Panc1 (cell line): ENCODE measurements at regions not wholly inside any gene's neighbourhood (a gene's known extent, or its start where the extent isn't known, plus 50 kb on each side); places are given as distances from the start of the nearest gene placed in this dataset.

ENCODE experiments used
- ATAC-seq: fragments of 200-7000 bp; cut with Tn5 transposase; 2 replicates; pipeline ENCODE4 v1.9.1; 2020; ENCODE audit warnings: mild to moderate bottlenecking, moderate library complexity
- BruUV-seq: library from RNA; stranded (reverse); fragments of 400-500 nt; replicated peaks from 2 replicates; lab custom pipeline; 2021; lab: Mats Ljungman, UMichigan
- CTCF ChIA-PET: fragments of 300-600 bp; sonication (Branson Sonifier 250); formaldehyde crosslinking; loops from one replicate; lab custom pipeline; 2022; ENCODE audit warnings: antibody characterized with exemption; lab: Charles Lee
- POLR2A ChIA-PET: fragments of 300-600 bp; sonication (Branson Sonifier 250); formaldehyde crosslinking; loops from one replicate; lab custom pipeline; 2022; ENCODE audit warnings: antibody characterized with exemption; lab: Charles Lee
- DNase-seq: peaks from one replicate; pipeline ENCODE4 v3.0.0-alpha.2; 2010; ENCODE audit warnings: low read depth, low spot score
- H3K27ac ChIP-seq: 2 replicates; pipeline ENCODE4 v1.5.1; 2011; ENCODE audit warnings: mild to moderate bottlenecking, low read length, inconsistent platforms
- H3K27me3 ChIP-seq: fragments of 200-500 bp; sonication (Bioruptor generic); 2 replicates; pipeline ENCODE4 v1.6.0; 2014; ENCODE audit warnings: low read length, inconsistent platforms; ENCODE audit not compliant: control insufficient read depth, insufficient read depth
- H3K36me3 ChIP-seq: fragments of 200-500 bp; sonication (Bioruptor generic); 2 replicates; pipeline ENCODE4 v1.5.1; 2014; ENCODE audit warnings: inconsistent platforms, mild to moderate bottlenecking, low read length, moderate library complexity; ENCODE audit not compliant: control insufficient read depth, insufficient read depth
- H3K4me1 ChIP-seq: 2 replicates; pipeline ENCODE4 v1.5.1; 2011; ENCODE audit warnings: inconsistent platforms, mild to moderate bottlenecking, low read length, moderate library complexity; ENCODE audit not compliant: control insufficient read depth, insufficient read depth
- H3K4me3 ChIP-seq, 2 experiments: 2 replicates each; pipeline ENCODE4 v1.5.1; 2011 to 2012; ENCODE audit warnings: low read depth in 2 of 2, low read length in 2 of 2, mild to moderate bottlenecking in 2 of 2, inconsistent platforms in 1 of 2, moderate library complexity in 1 of 2
- H3K9me3 ChIP-seq: fragments of 200-500 bp; sonication (Bioruptor generic); 2 replicates; pipeline ENCODE4 v1.5.1; 2014; ENCODE audit warnings: low read depth, mild to moderate bottlenecking, inconsistent platforms, low read length, moderate library complexity; ENCODE audit not compliant: control insufficient read depth, insufficient read depth
- CTCF ChIP-seq: fragments of 450-650 bp; IDR thresholded peaks from 2 replicates; pipeline ENCODE4 v1.5.1; 2017; ENCODE audit warnings: mild to moderate bottlenecking
- POLR2AphosphoS5 ChIP-seq: IDR thresholded peaks from 2 replicates; pipeline ENCODE4 v1.6.1; 2012; ENCODE audit warnings: mild to moderate bottlenecking, low read depth, low read length, moderate library complexity
- SIN3A ChIP-seq: IDR thresholded peaks from 2 replicates; pipeline ENCODE4 v1.6.1; 2012; ENCODE audit warnings: low read depth, mild to moderate bottlenecking, low read length, moderate library complexity, borderline replicate concordance; ENCODE audit not compliant: insufficient read depth
- TCF7L2 ChIP-seq: IDR thresholded peaks from 2 replicates; pipeline ENCODE4 v1.6.1; 2011; ENCODE audit warnings: mild to moderate bottlenecking, low read depth, low read length, inconsistent platforms
- in situ Hi-C: cut with HindIII; loops from 2 replicates; pipeline ENCODE4 v1.10.0; 2016; ENCODE audit warnings: low sequenced_read_pairs, low pct_unique_long_range_greater_than_20kb
- intact Hi-C: fragments of 100-400 bp; cut with micrococcal nuclease; formaldehyde crosslinking; loops from one replicate; pipeline ENCODE4 v1.10.0; 2022; ENCODE audit not compliant: unreplicated experiment
- TF ChIP-seq, protein P1 (sequence below), 2 experiments: IDR thresholded peaks; 2 replicates each; pipeline ENCODE4 v1.6.1; 2011 to 2012; ENCODE audit warnings: low read depth in 2 of 2, control low read depth in 1 of 2, low read length in 1 of 2, mild to moderate bottlenecking in 1 of 2, moderate library complexity in 1 of 2; ENCODE audit not compliant: insufficient read depth in 1 of 2

DNA sequence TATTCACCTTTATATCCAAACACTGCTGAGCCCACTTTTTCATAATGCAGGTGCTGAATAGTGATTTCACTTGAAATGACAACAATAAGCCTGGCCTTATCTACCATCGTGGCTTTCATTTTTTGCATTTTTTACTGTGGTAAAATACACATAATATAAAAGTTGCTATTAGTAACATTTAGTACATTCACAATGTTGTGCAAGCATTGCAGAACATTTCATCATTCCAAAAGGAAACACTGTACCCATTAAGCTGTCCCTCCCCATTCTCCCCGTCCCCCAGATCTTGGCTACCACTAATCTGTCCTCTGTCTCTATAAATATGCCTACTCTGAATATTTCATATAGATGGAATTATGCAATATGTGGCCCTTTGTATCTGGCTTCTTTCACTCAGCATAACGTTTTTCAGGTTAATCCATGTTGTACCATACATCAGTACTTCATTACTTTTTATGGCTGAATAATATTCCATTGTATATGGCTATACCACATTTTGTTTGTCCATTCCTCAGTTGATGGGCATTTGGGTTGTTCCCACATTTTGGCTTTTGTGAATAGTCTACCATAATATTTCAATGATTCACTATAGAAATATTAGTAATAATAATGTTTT is 68.5 kb upstream of the ARID5B start:
- intact Hi-C loops: loop anchor here (10.0 kb wide), 2 partner anchors 168 to 358 kb away; partner anchors contain the start of gene CABCOCO1
- CTCF ChIA-PET: no interaction called here

DNA sequence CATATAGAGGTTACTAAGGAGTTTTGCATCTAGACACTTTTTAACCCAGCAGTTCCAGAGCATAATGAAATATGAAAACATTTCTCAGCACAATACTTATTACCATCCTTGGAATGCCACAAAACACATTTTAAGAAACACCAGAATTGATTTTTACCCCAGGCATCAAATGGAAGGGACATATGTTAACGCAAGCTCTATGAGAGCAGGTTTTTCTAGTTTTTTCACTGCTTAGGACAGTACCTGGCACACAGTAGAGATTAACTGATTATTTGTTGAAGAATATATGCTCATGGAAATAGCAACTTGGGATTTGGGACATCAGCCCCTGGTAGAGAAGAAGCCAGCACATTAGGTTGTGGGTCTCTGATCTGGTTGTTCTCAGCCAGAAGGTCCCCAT is 67.0 kb upstream of the ARID5B start:
- H3K4me1 ChIP-seq: peaks cover 38% of the 10 kb centered on the region
- CTCF ChIA-PET: interaction anchor here (0.5 to 1.2 kb wide), 3 partner anchors 84 to 1338 kb away, joined by 3 read pairs; no protein-coding TSS in a partner anchor
- H3K36me3 ChIP-seq: no peaks in the 10 kb centered on the region
- DNase-seq (no peak), ATAC-seq (no peak)
- intact Hi-C loops: loop anchor here (10.0 kb wide), 2 partner anchors 170 to 360 kb away; partner anchors contain the start of gene CABCOCO1
- BruUV-seq: no TSS peak
- H3K9me3 ChIP-seq: peaks cover 4% of the 10 kb centered on the region; the same call in 1 of the 2 replicates
- H3K27ac ChIP-seq: peak overlapping the region; percentile 99
- in situ Hi-C loops: no loop called here
- no peaks in the 10 kb centered on the region for H3K27me3 ChIP-seq
- POLR2A ChIA-PET: no interaction called here
- no peak overlapping the region for H3K4me3 ChIP-seq
- TF ChIP-seq TCF7L2: no peak
- TF ChIP-seq, protein P1, sequence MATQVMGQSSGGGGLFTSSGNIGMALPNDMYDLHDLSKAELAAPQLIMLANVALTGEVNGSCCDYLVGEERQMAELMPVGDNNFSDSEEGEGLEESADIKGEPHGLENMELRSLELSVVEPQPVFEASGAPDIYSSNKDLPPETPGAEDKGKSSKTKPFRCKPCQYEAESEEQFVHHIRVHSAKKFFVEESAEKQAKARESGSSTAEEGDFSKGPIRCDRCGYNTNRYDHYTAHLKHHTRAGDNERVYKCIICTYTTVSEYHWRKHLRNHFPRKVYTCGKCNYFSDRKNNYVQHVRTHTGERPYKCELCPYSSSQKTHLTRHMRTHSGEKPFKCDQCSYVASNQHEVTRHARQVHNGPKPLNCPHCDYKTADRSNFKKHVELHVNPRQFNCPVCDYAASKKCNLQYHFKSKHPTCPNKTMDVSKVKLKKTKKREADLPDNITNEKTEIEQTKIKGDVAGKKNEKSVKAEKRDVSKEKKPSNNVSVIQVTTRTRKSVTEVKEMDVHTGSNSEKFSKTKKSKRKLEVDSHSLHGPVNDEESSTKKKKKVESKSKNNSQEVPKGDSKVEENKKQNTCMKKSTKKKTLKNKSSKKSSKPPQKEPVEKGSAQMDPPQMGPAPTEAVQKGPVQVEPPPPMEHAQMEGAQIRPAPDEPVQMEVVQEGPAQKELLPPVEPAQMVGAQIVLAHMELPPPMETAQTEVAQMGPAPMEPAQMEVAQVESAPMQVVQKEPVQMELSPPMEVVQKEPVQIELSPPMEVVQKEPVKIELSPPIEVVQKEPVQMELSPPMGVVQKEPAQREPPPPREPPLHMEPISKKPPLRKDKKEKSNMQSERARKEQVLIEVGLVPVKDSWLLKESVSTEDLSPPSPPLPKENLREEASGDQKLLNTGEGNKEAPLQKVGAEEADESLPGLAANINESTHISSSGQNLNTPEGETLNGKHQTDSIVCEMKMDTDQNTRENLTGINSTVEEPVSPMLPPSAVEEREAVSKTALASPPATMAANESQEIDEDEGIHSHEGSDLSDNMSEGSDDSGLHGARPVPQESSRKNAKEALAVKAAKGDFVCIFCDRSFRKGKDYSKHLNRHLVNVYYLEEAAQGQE (IDR thresholded peaks at IDR 0.05; ENCODE audit: insufficient read depth in 1 of 2, low read depth in 2 of 2, low read length in 1 of 2): no peak
- no peak for TF ChIP-seq CTCF
- TF ChIP-seq SIN3A: no peak
- no peak for TF ChIP-seq POLR2AphosphoS5

More for the DNA sequence above, 68.5 kb upstream of the ARID5B start:
- H3K4me1 ChIP-seq: peaks cover 31% of the 10 kb centered on the region
- TF ChIP-seq SIN3A (no peak), CTCF (no peak), TCF7L2 (no peak), POLR2AphosphoS5 (no peak)
- TF ChIP-seq, protein P1 (IDR thresholded peaks at IDR 0.05; ENCODE audit: insufficient read depth in 1 of 2, low read depth in 2 of 2, low read length in 1 of 2): no peak
- in situ Hi-C loops: no loop called here
- ATAC-seq (no peak), DNase-seq (no peak)
- no peaks in the 10 kb centered on the region for H3K27me3 ChIP-seq
- no peak overlapping the region for H3K4me3 ChIP-seq
- BruUV-seq: no TSS peak
- no peaks in the 10 kb centered on the region for H3K36me3 ChIP-seq
- POLR2A ChIA-PET: no interaction called here
- peaks cover 4% of the 10 kb centered on the region; the same call in 1 of the 2 replicates for H3K9me3 ChIP-seq
- H3K27ac ChIP-seq: peak overlapping the region; percentile 99
